ENCODE measurements at regions not wholly inside any gene's neighbourhood (a gene's known extent, or its start where the extent isn't known, plus 50 kb on each side); places are given as distances from the start of the nearest gene placed in this dataset.

DNA sequence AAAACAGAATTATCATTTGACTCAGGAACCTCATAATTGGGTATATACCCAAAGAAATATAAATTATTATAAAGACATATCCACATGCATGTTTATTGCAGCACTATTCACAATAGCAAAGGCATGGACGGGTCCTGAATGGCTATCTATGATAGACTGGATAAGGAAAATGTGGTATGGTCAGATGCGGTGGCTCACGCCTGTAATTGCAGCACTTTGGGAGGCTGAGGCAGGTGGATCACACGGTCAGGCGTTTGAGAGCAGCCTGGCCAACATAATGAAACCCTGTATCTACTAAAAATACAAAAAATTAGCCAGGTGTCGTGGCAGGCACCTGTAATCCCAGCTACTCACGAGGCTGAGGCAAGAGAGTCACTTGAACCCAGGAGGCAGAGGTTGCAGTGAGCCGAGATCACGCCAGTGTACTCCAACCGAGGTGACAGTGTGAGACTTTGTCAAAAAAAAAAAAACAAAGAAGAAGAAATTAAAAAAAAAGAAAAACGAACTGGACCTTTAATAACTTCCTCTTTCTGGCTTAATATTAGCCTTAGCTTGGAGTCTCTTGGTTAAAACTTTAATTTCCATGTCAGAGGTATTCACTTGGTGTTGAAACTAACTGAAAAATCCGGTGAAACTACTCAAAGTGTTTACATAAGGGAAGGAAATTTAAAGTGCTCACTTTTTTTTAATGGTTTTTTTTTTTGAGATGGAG, 104.4 kb downstream of the ZNF486 start:
- ATAC-seq (ENCODE audit: low read depth) (no peak), DNase-seq (no peak)
- H3K36me3 ChIP-seq (ENCODE audit: control insufficient read depth, insufficient read depth, low read length): no peaks in the 10 kb centered on the region
- H3K4me2 ChIP-seq (ENCODE audit: low read depth, low read length): no peak overlapping the region
- H4K20me1 ChIP-seq (ENCODE audit: insufficient read depth, low read length): no peaks in the 10 kb centered on the region
- H2AK9ac ChIP-seq (replicated peaks; ENCODE audit: low read depth, low read length, poor library complexity): no peak overlapping the region
- H4K91ac ChIP-seq (ENCODE audit: insufficient read depth, low read depth, low read length): no peak overlapping the region
- H3K4me1 ChIP-seq (ENCODE audit: control insufficient read depth, insufficient read depth, low read length): no peaks in the 10 kb centered on the region
- no peak for TF ChIP-seq RFX5 (IDR thresholded peaks at IDR 0.05; ENCODE audit: low read depth, low read length)
- TF ChIP-seq, protein P1, sequence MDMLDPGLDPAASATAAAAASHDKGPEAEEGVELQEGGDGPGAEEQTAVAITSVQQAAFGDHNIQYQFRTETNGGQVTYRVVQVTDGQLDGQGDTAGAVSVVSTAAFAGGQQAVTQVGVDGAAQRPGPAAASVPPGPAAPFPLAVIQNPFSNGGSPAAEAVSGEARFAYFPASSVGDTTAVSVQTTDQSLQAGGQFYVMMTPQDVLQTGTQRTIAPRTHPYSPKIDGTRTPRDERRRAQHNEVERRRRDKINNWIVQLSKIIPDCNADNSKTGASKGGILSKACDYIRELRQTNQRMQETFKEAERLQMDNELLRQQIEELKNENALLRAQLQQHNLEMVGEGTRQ (IDR thresholded peaks at IDR 0.05; ENCODE audit: low read depth, low read length): no peak
- no peak for TF ChIP-seq MAFK (IDR thresholded peaks at IDR 0.05; ENCODE audit: low read depth, low read length)
- no peak for TF ChIP-seq CHD1 (IDR thresholded peaks at IDR 0.05; ENCODE audit: low read depth, low read length)
- TF ChIP-seq RCOR1 (IDR thresholded peaks at IDR 0.05; ENCODE audit: insufficient replicate concordance, low read length): no peak
- TF ChIP-seq MAZ (IDR thresholded peaks at IDR 0.05; ENCODE audit: borderline replicate concordance, low read depth, low read length): no peak
- no peak for TF ChIP-seq ELK1 (IDR thresholded peaks at IDR 0.05; ENCODE audit: borderline replicate concordance, low read depth, low read length)
- TF ChIP-seq NFE2L2 (IDR thresholded peaks at IDR 0.05; ENCODE audit: low read depth, low read length): no peak
- no peak for TF ChIP-seq BHLHE40 (IDR thresholded peaks at IDR 0.05; ENCODE audit: low read depth, low read length)
- no peak for TF ChIP-seq RAD21 (IDR thresholded peaks at IDR 0.05; ENCODE audit: low read length)
- TF ChIP-seq FOS (IDR thresholded peaks at IDR 0.05; ENCODE audit: low read depth, low read length): no peak
- no peak for TF ChIP-seq MXI1 (IDR thresholded peaks at IDR 0.05; ENCODE audit: borderline replicate concordance, low read depth, low read length)
- TF ChIP-seq CEBPB (IDR thresholded peaks at IDR 0.05; ENCODE audit: low read depth, low read length): no peak
- TF ChIP-seq CTCF (conservative IDR thresholded peaks at IDR 0.05; ENCODE audit: low read depth, low read length): no peak
- no peak for TF ChIP-seq POLR2A (IDR thresholded peaks at IDR 0.05; ENCODE audit: low read depth, low read length)
- TF ChIP-seq SMC3 (IDR thresholded peaks at IDR 0.05; ENCODE audit: low read depth, low read length): no peak
- H3K9me1 ChIP-seq (ENCODE audit: insufficient read depth, low read length): no peaks in the 10 kb centered on the region
- no peak overlapping the region for H2AFZ ChIP-seq (replicated peaks; ENCODE audit: low read length, poor library complexity)
- ChIA-PET CTCF (no interaction called here), POLR2A (ENCODE audit: unreplicated experiment) (no interaction called here)
- no peak overlapping the region for H3K56ac ChIP-seq (ENCODE audit: extremely low read depth, insufficient read depth, low read length)
- no peak overlapping the region for H2BK120ac ChIP-seq (ENCODE audit: low read depth, low read length)
- WGBS, 2 experiments (ENCODE audit: extremely low coverage in 2 of 2, insufficient read length in 1 of 2): no CpG with 5 or more reads among the region's 12 CpGs
- dilution Hi-C loops (cut with HindIII; ENCODE audit: low sequenced_read_pairs, unreplicated experiment): no loop called here
- H2BK15ac ChIP-seq (ENCODE audit: low read depth, low read length): no peak overlapping the region
- no peak overlapping the region for H2BK20ac ChIP-seq (ENCODE audit: low read depth, low read length)
- no peak overlapping the region for H2AK5ac ChIP-seq (ENCODE audit: low read depth, low read length)
- no peak overlapping the region for H3K9ac ChIP-seq (ENCODE audit: low read depth, low read length)
- H3K27me3 ChIP-seq (ENCODE audit: control insufficient read depth, insufficient read depth, low read length): no peaks in the 10 kb centered on the region
- H3K27ac ChIP-seq (ENCODE audit: insufficient read depth, low read length): no peak overlapping the region
- H3K14ac ChIP-seq (replicated peaks; ENCODE audit: low read depth, low read length): no peak overlapping the region
- peaks cover 15% of the 10 kb centered on the region for H3K9me3 ChIP-seq (ENCODE audit: control insufficient read depth, insufficient read depth, low read length)
- no TSS peak for BruUV-seq (replicated peaks)
- no peak overlapping the region for H4K8ac ChIP-seq (ENCODE audit: low read depth in 2 of 2, low read length in 2 of 2)
- H3K4me3 ChIP-seq (ENCODE audit: insufficient read depth, low read depth, low read length): no peak overlapping the region
- H3K4ac ChIP-seq (ENCODE audit: low read depth, low read length): no peak overlapping the region
- H3K18ac ChIP-seq (ENCODE audit: low read depth, low read length): no peak overlapping the region
- in situ Hi-C loops (cut with MboI; ENCODE audit: low sequenced_read_pairs): no loop called here
- intact Hi-C loops (cut with micrococcal nuclease): no loop called here
- no peak overlapping the region for H2BK5ac ChIP-seq (ENCODE audit: low read depth, low read length, poor library complexity, severe bottlenecking)
- H3K23ac ChIP-seq (ENCODE audit: low read depth, low read length): no peak overlapping the region
- no peak overlapping the region for H4K5ac ChIP-seq (ENCODE audit: low read depth, low read length)
- no peaks in the 10 kb centered on the region for H3K79me1 ChIP-seq (ENCODE audit: low read depth in 1 of 2, low read length in 2 of 2)
